GM10248 (cell line): ENCODE measurements at regions not wholly inside any gene's neighbourhood (a gene's known extent, or its start where the extent isn't known, plus 50 kb on each side); places are given as distances from the start of the nearest gene placed in this dataset.

Source experiments
- CTCF ChIA-PET: fragments of 300-600 bp; sonication (Branson Sonifier 250); formaldehyde crosslinking; extraction: SDS; loops from one replicate; lab custom pipeline; 2021; ENCODE audit warnings: antibody characterized with exemption; lab: Yijun Ruan, JAX
- POLR2A ChIA-PET: fragments of 350-650 bp; sonication (Branson Sonifier 250); formaldehyde crosslinking; extraction: SDS; loops from one replicate; lab custom pipeline; 2020; ENCODE audit warnings: antibody characterized with exemption; lab: Yijun Ruan, JAX
- DNase-seq: peaks from one replicate; pipeline ENCODE4 v3.0.0; 2012; ENCODE audit errors: extremely low spot score
- TF ChIP-seq, protein P1 (sequence below): IDR thresholded peaks from 2 replicates; pipeline ENCODE4 v1.5.1; 2012; ENCODE audit warnings: mild to moderate bottlenecking, low read depth; ENCODE audit errors: extremely low read depth, missing control alignments, control extremely low read depth

DNA sequence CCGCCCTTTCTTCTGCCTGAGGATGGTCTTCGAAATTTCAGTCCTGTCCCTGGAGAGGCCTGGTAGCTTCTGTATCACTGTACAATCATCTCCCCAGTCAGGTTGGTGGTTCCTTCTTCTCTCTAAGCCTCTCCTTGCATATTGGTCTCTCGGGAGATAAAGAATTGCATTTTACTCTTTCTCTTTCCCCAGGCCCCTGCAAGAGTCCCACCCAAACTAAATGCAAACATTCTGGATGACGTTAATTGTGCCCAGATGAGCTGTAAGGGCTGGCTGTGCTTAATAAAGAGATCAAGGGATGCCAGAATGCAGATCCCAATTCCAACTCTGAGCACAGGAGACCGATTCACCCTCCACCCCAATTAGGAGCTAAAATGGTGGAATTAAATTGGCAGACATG, 835.4 kb upstream of the TMEM132C start:
- TF ChIP-seq, protein P1, sequence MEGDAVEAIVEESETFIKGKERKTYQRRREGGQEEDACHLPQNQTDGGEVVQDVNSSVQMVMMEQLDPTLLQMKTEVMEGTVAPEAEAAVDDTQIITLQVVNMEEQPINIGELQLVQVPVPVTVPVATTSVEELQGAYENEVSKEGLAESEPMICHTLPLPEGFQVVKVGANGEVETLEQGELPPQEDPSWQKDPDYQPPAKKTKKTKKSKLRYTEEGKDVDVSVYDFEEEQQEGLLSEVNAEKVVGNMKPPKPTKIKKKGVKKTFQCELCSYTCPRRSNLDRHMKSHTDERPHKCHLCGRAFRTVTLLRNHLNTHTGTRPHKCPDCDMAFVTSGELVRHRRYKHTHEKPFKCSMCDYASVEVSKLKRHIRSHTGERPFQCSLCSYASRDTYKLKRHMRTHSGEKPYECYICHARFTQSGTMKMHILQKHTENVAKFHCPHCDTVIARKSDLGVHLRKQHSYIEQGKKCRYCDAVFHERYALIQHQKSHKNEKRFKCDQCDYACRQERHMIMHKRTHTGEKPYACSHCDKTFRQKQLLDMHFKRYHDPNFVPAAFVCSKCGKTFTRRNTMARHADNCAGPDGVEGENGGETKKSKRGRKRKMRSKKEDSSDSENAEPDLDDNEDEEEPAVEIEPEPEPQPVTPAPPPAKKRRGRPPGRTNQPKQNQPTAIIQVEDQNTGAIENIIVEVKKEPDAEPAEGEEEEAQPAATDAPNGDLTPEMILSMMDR, result no peak
- no peak for DNase-seq
- CTCF ChIA-PET, result interaction anchor here (0.9 kb wide), 1 partner anchor 945 kb away, joined by 3 read pairs; no protein-coding TSS in a partner anchor
- POLR2A ChIA-PET, result no interaction called here

DNA sequence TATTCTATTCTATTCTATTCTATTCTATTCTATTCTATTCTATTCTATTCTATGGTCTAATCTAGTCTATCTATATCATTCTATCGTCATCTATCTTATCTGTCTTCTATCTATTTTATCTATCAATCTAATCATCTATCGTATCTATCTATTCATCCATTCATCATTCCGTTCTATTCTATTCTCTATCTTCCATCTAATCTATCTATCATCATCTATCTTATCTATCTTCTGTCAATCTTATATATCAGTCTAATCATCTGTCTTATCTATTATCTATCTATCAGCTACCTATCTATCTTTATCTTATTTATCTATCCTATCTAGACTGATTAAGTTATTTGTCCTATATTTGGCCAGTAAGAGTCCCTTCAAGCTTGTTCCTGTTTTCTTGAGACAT, 831.5 kb upstream of the TMEM132C start:
- no peak for DNase-seq
- TF ChIP-seq, protein P1, result no peak
- ChIA-PET CTCF (no interaction called here), POLR2A (no interaction called here)

DNA sequence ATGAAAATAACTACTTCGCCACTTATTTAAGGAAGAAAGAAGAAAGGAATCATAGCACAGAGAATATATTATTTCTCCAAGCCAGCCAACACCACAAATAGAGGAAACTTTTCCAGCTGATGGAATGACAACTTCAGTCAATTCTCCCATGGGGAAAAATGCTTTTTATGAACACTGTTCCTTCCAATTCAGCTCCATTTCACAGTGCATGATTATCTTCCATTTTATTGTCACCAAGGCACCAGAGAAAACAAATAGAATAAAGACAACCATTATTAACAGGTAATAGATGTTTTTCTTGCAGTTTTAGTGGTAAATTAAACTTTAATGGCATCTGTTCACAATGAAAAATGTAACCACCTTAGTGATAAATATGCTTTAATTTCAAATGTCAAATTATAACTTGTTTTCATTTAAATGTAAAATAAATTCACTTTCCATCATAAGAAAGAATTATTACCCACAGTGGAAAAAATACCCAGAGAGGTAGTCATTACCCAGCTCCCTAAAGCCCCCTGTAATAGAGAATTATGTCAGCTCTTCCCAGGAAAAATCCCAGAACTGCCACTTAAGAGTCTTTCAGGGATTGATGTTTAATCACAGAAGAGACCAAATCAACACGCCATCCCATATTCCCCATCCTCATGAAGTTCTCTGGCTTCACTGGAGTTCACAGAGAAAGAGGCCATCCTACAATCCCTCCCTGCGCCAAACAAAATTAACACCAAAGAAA, 828.3 kb upstream of the TMEM132C start:
- CTCF ChIA-PET, result no interaction called here
- POLR2A ChIA-PET, result no interaction called here
- DNase-seq, result no peak
- TF ChIP-seq, protein P1, result no peak

DNA sequence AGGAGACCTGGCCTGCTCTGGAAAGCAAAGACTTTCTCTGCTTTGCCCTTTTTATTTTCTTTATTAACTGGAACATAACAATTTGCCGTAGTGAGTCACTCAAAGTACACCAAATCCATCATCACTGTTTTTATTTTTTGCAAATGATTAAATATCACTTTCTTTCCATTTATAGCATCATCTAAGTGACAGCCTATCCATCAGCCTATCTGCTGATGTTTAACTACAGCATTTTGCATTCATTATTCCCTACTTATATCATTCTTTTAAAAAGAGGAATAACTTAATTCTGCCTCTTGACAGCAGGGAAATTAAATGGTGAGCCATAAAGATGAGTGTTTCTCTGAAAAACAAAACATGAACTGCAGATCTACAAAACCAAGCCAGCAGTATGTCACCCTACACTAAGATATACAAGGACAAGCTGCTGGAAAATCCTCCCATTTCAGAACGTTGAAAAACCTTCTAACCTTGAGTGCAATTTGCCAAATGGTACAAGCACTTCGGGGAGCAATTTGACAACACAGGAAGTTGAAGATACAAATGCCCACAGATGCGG, 821.3 kb upstream of the TMEM132C start:
- no peak for DNase-seq
- ChIA-PET CTCF (interaction anchor here (0.7 kb wide), 1 partner anchor 11 kb away, joined by 3 read pairs; no protein-coding TSS in a partner anchor), POLR2A (no interaction called here)
- TF ChIP-seq, protein P1, result no peak

DNA sequence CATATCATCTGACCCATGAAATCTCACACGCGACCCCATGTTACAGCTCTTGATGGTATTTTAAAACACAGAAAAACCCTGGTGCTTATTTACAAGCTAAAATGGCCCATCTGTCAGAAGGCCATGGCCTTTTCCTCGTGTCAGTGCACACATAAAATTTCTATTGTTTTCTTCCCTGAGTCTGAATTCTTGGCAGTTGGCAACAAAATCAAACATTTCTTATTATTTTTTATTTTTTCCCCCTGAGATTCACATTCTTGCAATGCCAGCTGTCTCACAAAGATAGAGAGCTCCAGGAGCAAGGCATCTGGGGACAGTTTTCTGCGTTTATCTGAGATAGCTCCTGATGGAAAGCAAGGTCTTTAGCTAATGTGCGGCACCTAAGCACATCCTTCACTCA, 818.1 kb upstream of the TMEM132C start:
- CTCF ChIA-PET, result no interaction called here
- no peak for DNase-seq
- POLR2A ChIA-PET, result no interaction called here
- TF ChIP-seq, protein P1, result no peak

DNA sequence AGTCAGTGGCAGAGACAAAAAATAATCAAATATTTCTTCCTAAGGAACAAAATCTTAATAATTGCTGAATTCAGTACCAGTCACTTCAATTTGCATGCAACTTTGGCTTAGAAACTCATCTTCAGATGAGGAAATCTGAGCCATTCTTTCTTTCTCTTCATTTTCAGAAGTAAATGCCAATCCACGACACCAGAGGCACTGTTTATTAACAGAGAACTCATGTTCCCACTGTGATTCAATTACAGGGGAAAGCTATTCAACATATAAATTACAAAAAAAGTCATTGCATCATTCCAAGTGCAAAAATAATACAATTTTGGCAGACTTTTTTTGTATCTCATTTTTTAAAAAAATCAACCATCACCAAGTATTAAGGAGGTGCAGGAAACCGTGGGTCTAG, 816.1 kb upstream of the TMEM132C start:
- POLR2A ChIA-PET, result no interaction called here

More for the DNA sequence above, 816.1 kb upstream of the TMEM132C start:
- TF ChIP-seq, protein P1, result no peak
- CTCF ChIA-PET, result no interaction called here
- no peak for DNase-seq
